ENCODE measurements at regions not wholly inside any gene's neighbourhood (a gene's known extent, or its start where the extent isn't known, plus 50 kb on each side); places are given as distances from the start of the nearest gene placed in this dataset.

GRCh38 chr2:123512547-123512946 lies 512.5 kb upstream of the CNTNAP5 start:
- ATAC-seq: no peak
- peaks cover 17% of the 10 kb centered on the region for H3K4me1 Mint-ChIP-seq
- POLR2A ChIA-PET: no interaction called here
- no peak overlapping the region for H3K4me3 Mint-ChIP-seq
- no peak for DNase-seq (ENCODE audit: low spot score)
- H3K27ac Mint-ChIP-seq: no peak overlapping the region
- H3K9me3 Mint-ChIP-seq: peaks cover 4% of the 10 kb centered on the region; the same call in 1 of the 2 replicates
- CTCF ChIA-PET: no interaction called here
- TF ChIP-seq ARID4B (CRISPR knock-in tag; IDR thresholded peaks at IDR 0.05; ENCODE audit: borderline replicate concordance) (no peak), TEAD1 (CRISPR knock-in tag; IDR thresholded peaks at IDR 0.05) (no peak), HMGXB4 (CRISPR knock-in tag; IDR thresholded peaks at IDR 0.05) (no peak), NFATC4 (CRISPR knock-in tag; IDR thresholded peaks at IDR 0.05) (no peak), MYBL2 (CRISPR knock-in tag; IDR thresholded peaks at IDR 0.05) (no peak), SMAD4 (CRISPR knock-in tag; IDR thresholded peaks at IDR 0.05) (no peak), ELF4 (CRISPR knock-in tag; IDR thresholded peaks at IDR 0.05; ENCODE audit: low read depth) (no peak), RORB (CRISPR knock-in tag; IDR thresholded peaks at IDR 0.05) (no peak), TEAD4 (CRISPR knock-in tag; IDR thresholded peaks at IDR 0.05) (no peak), RELA (CRISPR knock-in tag; IDR thresholded peaks at IDR 0.05; ENCODE audit: borderline replicate concordance) (no peak), ESRRA (CRISPR knock-in tag; IDR thresholded peaks at IDR 0.05; ENCODE audit: borderline replicate concordance) (no peak), NFYB (CRISPR knock-in tag; conservative IDR thresholded peaks at IDR 0.05; ENCODE audit: low read depth) (no peak)
- TF ChIP-seq, protein P1, sequence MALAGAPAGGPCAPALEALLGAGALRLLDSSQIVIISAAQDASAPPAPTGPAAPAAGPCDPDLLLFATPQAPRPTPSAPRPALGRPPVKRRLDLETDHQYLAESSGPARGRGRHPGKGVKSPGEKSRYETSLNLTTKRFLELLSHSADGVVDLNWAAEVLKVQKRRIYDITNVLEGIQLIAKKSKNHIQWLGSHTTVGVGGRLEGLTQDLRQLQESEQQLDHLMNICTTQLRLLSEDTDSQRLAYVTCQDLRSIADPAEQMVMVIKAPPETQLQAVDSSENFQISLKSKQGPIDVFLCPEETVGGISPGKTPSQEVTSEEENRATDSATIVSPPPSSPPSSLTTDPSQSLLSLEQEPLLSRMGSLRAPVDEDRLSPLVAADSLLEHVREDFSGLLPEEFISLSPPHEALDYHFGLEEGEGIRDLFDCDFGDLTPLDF (CRISPR knock-in tag; IDR thresholded peaks at IDR 0.05): no peak
- no peaks in the 10 kb centered on the region for H3K27me3 Mint-ChIP-seq (ENCODE audit: low read depth)
- H3K36me3 Mint-ChIP-seq: no peaks in the 10 kb centered on the region

GRCh38 chr2:123513351-123513750 lies 511.7 kb upstream of the CNTNAP5 start:
- ATAC-seq: no peak
- TF ChIP-seq ZNF263 (CRISPR knock-in tag; IDR thresholded peaks at IDR 0.05; ENCODE audit: low read depth): no peak
- TF ChIP-seq, protein P2, sequence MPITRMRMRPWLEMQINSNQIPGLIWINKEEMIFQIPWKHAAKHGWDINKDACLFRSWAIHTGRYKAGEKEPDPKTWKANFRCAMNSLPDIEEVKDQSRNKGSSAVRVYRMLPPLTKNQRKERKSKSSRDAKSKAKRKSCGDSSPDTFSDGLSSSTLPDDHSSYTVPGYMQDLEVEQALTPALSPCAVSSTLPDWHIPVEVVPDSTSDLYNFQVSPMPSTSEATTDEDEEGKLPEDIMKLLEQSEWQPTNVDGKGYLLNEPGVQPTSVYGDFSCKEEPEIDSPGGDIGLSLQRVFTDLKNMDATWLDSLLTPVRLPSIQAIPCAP (CRISPR knock-in tag; IDR thresholded peaks at IDR 0.05): no peak
- TF ChIP-seq ZNF121 (CRISPR knock-in tag; IDR thresholded peaks at IDR 0.05): no peak
- TF ChIP-seq, protein P3, sequence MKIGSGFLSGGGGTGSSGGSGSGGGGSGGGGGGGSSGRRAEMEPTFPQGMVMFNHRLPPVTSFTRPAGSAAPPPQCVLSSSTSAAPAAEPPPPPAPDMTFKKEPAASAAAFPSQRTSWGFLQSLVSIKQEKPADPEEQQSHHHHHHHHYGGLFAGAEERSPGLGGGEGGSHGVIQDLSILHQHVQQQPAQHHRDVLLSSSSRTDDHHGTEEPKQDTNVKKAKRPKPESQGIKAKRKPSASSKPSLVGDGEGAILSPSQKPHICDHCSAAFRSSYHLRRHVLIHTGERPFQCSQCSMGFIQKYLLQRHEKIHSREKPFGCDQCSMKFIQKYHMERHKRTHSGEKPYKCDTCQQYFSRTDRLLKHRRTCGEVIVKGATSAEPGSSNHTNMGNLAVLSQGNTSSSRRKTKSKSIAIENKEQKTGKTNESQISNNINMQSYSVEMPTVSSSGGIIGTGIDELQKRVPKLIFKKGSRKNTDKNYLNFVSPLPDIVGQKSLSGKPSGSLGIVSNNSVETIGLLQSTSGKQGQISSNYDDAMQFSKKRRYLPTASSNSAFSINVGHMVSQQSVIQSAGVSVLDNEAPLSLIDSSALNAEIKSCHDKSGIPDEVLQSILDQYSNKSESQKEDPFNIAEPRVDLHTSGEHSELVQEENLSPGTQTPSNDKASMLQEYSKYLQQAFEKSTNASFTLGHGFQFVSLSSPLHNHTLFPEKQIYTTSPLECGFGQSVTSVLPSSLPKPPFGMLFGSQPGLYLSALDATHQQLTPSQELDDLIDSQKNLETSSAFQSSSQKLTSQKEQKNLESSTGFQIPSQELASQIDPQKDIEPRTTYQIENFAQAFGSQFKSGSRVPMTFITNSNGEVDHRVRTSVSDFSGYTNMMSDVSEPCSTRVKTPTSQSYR (CRISPR knock-in tag; IDR thresholded peaks at IDR 0.05): no peak
- no peak for TF ChIP-seq MYBL2 (CRISPR knock-in tag; IDR thresholded peaks at IDR 0.05)
- no peak for TF ChIP-seq ZNF219 (CRISPR knock-in tag; IDR thresholded peaks at IDR 0.05; ENCODE audit: borderline replicate concordance)
- no peak for TF ChIP-seq ZSCAN18 (CRISPR knock-in tag; IDR thresholded peaks at IDR 0.05)
- no peak for TF ChIP-seq E2F5 (CRISPR knock-in tag; IDR thresholded peaks at IDR 0.05)
- TF ChIP-seq, protein P4, sequence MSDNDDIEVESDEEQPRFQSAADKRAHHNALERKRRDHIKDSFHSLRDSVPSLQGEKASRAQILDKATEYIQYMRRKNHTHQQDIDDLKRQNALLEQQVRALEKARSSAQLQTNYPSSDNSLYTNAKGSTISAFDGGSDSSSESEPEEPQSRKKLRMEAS (CRISPR knock-in tag; IDR thresholded peaks at IDR 0.05): no peak
- no peak for TF ChIP-seq ZNF317 (CRISPR knock-in tag; IDR thresholded peaks at IDR 0.05; ENCODE audit: borderline replicate concordance, low read depth)

More at GRCh38 chr2:123513351-123513750, 511.7 kb upstream of the CNTNAP5 start:
- CTCF ChIA-PET: no interaction called here
- Mint-ChIP-seq H3K4me1 (peaks cover 17% of the 10 kb centered on the region), H3K27me3 (ENCODE audit: low read depth) (no peaks in the 10 kb centered on the region), H3K4me3 (no peak overlapping the region), H3K9me3 (peaks cover 4% of the 10 kb centered on the region; the same call in 1 of the 2 replicates), H3K27ac (no peak overlapping the region), H3K36me3 (no peaks in the 10 kb centered on the region)
- no peak for DNase-seq (ENCODE audit: low spot score)
- POLR2A ChIA-PET: no interaction called here

All from WTC11 (cell line).